ENCODE measurements at regions not wholly inside any gene's neighbourhood (a gene's known extent, or its start where the extent isn't known, plus 50 kb on each side); places are given as distances from the start of the nearest gene placed in this dataset.

- TF ChIP-seq CTCF (IDR thresholded peaks at IDR 0.05; ENCODE audit: insufficient read depth, low read length) (no peak), REST (IDR thresholded peaks at IDR 0.05; ENCODE audit: insufficient replicate concordance, low read depth) (no peak), POLR2AphosphoS5 (IDR thresholded peaks at IDR 0.05; ENCODE audit: low read depth) (no peak)
These were observed 1155.4 kb downstream of the STIM2 start for GRCh38 chr4:28015996-28016395.

All from HL-60 (cell line).